ENCODE measurements at regions not wholly inside any gene's neighbourhood (a gene's known extent, or its start where the extent isn't known, plus 50 kb on each side); places are given as distances from the start of the nearest gene placed in this dataset.

DNA sequence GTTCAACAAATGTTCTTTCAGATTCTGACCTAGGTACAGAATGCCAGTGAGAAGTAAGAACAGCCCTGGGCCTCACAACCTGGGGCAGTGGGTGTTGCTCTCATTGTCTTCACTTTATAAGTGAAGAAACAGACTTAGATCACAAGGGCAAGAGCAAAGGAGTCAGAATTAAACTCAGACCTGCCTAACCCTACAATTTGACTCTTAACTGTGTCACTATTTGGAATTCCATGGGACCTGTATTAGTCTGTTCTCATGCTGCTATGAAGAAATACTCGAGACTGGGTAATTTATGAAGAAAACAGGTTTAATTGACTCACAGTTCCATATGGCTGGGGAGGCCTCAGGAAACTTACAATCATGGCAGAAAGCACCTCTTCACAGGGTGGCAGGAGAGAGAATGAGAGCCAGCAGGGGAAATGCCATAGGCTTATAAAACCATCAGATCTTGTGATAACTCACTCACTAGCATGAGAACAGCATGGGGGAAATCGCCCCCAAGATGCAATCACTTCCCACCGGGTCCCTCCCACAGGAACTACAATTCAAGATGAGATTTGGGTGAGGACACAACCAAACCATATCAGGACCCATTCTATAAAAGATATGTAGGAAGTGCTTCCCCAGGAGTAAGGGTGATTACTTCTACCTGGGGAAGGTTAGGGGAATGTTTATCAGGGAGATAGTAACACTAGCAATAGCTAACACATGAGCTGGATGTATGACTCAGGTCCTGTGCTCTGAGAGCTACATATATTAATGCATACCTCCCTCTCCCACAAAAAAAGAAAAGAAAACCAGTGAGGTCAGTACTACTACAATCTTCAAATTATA, 270.1 kb downstream of the SOX9 start:
- no peak for DNase-seq (ENCODE audit: low spot score)

DNA sequence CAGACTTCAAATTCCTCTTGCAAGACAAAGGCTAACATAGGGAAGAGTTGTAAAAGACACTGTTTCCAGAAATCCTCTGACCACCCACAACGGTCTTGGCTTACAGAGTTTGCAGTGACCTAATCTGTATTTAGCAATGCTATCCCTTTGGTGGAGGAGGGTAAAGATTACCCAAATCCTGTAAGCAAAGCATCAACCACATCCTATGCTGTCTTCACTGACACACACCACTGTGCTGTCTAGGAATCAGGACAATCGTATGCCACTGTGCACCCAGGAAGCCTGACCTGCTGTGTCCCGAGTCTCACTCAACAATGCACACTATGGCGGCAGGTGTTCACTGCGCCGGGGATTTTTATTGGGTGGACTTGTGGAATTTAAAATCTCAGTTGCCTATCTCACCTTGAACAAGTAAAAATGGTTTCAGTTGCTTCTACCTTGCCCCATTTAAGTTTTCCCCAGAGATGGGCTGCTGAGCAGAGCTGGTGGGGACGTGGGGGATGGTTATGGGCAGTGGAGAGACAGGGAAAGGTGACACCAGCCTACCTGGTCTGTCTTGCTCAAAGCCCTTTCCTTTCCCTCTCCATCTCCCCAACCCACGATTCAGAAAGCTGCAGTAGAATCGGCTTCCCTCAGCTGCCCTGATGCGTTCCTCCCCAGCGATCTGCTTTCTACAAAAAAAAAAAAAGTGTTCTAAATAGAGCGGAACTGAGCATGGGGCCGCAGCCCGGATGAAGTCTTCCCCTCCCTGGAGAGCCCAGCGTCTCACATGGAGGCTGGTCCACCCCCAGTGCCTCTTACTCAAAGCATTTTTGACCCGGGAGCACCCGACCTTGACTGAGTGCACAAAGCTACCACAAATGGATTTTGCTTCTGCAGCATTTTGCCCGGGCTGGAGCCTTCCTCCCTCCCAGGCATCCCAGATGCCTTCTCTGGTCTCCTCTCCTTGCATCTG, 271.5 kb downstream of the SOX9 start:
- peak; percentile 68 for DNase-seq (ENCODE audit: low spot score)

DNA sequence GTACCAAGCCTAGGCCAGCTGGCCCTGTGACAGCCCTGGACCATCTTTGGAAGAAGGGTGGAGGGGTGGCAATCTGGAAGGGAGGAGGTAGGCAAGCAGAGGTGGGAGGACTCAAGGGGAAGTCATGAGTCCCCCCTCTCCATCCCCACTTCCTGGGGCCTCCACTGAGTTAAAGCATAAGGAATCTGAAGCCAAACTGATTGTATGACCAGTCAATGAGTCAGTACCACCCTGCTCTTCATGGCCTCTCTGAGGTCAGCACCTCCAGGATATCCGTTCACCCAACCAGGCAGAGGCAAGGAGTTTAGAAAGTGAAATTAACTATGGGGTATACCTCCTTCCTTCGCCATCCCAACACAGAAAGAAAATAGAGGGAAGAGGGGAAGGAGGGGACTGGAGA, 272.7 kb downstream of the SOX9 start:
- DNase-seq (ENCODE audit: low spot score) = peak; percentile 72

DNA sequence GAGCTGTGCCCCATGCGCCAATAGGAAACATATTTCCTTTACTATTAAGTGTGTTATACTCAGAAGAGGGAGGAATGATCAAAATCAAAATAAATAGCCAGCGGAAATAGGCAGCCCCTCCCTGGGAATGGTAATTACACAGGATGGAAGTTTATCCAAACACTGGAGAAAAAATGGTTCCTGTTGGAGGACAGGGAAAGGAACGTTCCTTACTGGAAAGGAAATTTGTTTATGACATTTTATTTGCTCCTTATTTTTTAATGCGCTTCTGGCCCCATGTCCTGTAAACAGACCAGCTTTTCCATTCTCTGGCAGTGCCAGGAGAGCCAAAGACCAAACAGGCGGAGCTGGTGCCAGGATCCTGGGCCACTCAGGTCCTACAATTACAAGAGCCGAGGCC, 273.7 kb downstream of the SOX9 start:
- DNase-seq (ENCODE audit: low spot score) = no peak

DNA sequence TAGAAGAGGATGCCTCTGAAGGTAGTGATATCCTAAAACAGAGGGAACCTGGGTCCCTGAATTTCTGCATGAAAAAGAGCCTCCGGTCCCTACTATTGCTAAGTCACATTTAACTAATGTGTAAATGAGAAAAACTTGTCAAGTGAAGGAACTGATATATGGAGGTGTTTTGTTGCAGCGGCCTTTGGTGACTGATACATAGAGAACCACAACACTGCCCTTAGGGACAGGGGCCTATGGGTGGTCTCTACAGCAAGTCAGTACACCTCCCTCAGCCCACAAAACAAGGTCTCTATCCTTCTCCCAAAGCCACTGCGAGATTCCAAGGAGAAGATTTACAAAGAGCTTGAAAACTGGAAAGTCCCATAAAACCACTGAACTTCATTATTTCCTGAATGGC, 275.3 kb downstream of the SOX9 start:
- no peak for DNase-seq (ENCODE audit: low spot score)

DNA sequence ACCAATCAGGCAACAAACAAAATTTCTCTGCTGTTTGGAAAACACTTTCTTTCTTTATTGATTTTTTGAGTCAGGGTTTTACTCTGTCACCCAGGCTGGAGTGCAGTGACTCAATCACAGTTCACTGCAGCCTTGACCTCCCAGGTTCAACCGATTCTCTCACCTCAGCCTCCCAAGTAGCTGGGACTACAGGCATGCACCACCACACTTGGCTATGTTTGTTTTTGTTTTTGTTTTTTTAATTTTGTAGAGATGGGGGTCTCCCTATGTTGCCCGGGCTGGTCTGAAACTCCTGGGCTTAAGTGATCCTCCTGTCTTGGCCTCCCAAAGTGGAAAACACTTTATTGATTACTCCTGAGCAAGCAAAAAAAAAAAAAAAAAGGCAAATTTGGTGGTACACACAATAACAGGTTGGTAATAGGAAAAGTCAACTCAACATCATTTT, 276.4 kb downstream of the SOX9 start:
- DNase-seq (ENCODE audit: low spot score) = no peak

DNA sequence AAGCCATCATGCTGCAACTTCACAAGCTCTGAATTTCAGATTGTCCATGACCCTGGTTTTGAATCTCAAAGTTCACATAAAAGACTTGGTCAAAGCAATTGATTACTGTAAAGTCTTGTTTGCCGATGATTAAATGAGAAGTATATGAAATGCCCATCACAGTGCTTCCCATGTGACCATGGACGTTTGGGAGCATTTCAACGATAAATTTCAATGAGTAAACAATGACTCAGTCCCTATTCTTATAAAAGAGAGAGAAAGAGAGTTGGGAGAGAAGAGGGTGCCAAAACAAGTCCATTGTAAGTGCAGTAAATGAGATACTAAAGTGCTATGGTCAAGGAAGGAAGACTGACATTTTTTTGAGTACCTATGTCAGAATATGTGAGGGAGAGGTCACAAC, 276.9 kb downstream of the SOX9 start:
- DNase-seq (ENCODE audit: low spot score) = no peak

DNA sequence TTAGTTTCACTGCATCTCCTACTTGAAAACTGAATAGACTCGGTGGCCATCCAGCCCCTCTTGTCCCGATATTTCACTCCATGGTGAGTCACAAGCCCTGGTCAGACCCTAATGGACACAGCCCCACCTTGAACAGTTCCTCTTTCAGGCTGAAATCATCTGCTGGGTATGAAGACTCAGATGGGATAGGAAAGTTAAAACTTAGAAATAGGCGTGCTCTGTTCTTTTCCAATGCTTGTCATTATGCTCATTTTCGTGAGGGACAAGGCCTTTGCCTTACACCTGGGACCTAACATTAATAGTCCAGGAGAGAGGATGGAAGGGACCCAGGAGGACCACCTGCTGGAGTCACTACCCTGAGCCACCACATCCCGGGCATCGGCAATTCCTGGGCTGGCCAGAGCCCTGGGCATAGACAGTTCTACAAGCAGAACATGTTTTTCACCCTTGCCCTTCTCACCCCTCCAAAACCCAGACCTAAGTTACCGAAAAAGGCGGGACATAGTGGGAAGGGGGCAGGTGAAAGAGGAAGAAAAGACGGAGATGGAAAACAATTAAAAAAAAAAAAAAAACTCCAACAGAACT, 278.3 kb downstream of the SOX9 start:
- no peak for DNase-seq (ENCODE audit: low spot score)

DNA sequence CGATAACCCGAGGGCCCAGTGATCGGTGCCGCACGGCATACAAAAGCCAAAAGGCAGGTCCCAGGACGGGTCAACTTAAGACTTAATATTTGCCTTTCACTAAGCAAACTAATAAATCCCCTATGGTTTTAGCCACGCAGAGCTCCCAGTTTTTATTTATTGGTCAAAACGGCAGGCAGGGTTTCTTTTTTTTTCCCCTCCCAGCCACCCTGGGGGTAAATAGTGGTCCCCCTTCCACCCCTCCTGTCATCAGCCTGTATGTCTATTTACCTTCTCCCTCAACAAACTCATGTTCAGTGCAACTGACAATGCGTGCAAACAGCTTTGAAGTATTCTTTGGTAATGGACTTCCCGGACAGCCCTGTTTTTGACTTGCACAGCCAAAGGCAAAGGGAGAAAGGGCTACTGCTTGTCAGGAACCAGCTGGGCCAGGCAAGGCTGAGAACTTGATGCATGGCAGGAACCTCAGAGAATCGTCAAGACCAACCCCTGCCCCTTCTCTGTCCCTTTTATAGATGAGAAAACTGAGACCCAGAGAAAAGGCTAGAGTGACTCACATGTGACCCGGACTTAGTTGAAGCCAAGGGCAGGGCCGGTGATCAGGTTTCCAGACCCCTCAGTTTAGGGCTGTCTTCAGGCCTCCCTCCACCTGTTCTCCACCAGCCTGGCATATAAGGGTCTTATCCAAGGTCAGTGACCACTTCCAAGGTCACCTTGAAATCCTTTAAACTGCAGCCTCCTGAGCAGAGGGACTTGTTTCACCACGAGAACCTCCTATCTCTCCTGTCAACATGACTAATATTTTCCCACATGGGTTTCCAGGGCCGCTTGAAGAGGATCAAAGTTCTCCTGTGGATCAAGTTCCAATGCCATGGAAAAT, 279.0 kb downstream of the SOX9 start:
- no peak for DNase-seq (ENCODE audit: low spot score)

DNA sequence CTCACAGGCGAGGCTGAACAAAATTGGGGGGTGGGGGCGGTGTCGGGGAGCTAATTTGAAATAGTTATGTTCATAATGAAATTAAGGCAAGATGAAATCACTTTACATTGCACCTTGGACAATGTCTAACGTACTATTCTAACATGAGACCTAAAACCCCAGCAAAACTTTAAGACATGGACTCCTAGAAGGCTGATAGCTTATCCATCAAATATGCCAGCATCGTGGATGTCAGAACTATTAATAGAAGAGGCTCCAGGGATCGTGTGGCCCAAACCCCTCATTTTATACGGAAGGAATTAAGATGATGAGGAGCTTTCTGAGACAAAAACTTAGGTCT, 279.6 kb downstream of the SOX9 start:
- no peak for DNase-seq (ENCODE audit: low spot score)

DNA sequence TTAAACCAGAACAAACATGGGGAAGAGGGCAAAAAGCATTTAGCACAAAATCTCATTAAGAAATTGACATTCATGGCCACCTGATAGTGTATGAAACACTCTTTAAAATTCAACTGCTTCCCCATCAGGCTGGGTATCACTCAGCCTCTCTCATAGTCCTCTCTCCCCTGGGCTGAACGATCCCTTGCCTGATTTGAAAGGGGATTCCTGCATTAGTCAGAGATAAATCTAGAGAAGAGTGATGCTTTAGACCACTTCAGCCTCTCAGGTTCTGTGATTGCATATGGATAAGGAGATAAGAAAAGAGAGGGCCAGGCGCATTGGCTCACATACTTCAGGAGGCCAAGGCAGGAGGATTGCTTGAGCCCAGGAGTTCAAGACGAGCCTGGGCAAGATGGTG, 280.0 kb downstream of the SOX9 start:
- DNase-seq (ENCODE audit: low spot score) = no peak

DNA sequence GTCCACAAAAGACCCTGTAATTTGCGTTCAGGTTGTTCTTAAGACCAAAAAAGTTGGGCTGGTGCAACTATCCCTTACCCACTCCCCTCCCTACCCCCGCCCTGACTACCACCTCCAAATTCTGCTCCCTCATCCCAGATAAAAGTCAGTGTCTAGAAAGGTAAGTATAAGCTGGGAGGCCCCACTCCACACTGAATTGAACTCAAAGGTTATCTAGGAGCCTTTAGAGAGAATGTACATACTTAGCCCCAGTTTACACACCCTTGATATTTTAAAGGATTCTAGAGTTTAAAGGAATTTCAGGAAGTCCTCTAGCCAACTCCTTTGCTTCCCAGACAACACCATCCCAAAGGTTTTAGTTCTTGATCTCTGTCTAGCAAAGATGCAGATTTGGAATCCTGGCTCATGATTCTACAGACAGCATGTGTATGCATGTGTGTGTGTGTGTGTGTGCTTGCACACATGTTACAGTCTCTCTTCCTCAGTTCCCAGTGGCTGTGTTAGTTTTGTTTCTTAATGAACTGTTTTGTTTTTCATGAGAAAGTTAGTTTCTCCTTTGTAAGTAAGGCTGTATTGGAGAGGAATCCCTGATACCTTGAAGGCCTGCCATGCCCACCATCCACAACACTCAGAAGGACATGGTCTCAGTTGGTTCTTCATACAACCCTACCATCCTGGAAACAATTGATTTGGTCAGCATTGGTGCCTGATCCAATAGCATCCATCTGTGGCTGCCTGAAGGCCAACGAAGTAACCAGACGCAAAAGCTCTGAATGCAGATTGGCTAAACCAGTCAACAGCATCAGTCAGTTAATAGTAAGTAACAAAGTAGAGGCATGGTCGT, 281.3 kb downstream of the SOX9 start:
- no peak for DNase-seq (ENCODE audit: low spot score)

DNA sequence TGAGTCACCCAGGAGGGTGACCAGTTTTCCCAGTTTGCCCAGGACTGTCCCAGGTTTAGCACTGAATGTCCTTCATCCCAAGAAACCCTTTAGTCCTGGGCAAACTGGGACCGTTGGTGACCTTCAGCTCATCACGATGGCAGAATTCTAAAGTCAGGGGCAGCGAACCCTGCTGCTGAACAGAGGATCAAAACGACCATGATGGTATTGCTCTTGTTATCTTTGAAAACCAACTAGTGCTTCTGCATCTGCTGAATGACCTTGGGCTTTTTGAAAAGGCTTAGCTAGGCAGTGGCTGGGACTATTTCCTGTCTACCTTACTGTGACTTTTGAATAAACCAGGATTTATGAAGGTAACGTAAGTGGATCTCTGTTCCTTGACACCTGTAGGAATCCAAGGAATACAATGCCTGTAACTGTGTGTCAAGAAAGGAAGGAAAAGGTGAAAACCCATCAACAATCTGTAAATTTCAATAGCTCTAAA, 281.9 kb downstream of the SOX9 start:
- no peak for DNase-seq (ENCODE audit: low spot score)

DNA sequence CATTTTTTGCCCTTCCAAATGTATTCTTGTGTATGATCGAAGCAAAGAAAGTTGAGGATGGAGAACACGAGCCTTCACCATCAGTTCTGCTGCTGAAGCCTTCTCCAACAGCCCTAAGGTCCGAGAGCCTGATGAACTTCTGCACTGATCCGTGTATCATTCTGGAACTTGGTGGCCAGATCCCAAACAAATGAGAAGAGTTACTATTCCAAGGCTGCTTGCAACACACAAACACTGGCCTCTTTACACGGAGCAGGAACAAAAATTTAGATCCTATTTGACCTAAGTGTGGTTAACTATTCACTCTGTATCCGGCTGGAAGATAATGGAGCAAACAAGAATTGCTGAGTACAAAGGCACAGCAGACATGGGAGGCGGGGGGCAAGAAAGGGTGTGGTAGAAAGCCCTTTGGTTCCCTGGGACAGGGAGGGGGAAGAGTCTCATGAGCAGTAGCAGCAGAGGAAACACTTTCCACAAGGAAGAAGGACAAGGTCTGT, 282.9 kb downstream of the SOX9 start:
- DNase-seq (ENCODE audit: low spot score) = no peak

DNA sequence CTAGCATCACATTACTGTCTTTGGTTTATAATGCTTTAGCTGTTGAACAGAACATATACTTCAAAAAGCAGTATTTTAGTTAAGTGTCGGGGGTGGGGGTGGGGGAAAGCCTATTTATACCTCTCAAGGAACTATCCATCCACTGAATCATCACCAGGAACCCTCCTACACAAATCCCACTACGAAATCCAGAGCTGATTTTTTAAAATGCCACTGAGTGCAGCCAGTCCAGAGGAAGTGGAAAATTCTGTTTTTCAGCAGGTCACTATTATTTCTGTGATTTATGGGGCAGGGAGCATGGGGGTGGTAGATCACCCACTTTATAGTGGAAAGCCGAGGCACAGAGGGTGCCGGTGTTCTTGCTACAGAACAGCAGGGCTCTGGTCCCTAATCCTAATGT, 284.1 kb downstream of the SOX9 start:
- no peak for DNase-seq (ENCODE audit: low spot score)

DNA sequence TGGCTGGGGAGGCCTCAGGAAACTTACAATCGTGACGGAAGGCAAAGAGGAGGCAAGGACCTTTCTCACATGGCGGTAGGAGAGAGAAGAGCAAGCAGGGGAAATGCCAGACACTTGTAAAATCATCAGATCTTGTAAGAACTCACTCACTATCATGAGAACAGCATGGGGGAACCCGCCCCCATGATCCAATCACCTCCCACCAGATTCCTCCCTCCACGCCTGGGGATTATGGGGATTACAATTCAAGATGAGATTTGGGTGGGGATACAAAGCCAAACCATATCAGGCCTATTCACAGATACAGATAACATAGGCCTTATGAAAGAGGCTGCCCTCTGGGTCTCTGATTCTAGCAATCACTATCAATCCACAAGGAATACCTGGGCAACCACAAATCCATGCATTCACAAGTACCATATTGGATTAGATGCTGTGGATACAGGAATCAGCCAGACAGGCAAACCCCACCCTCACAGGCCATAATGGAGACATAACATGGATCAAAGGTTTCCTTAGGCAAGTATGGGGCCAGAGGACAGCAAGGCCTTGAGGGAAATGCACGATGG, 284.9 kb downstream of the SOX9 start:
- no peak for DNase-seq (ENCODE audit: low spot score)

DNA sequence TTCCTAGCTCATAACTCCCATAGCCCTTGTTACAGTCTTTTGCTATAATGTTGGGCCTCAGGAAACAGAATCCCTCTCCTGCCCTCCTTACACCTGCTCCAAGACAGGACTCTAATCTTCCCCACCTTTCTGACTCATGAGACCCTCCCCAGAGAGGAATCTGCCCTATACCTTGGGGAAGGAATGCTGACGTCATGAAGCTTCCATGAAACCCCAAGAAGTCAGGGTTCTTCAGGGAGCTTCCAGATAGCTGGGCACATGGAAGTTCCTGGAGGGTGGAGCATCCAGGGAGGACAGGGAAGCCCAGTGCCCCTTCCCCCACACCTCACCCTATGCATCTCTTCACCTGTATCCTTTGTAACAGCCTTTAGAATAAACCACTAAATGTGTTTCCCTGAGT, 285.7 kb downstream of the SOX9 start:
- no peak for DNase-seq (ENCODE audit: low spot score)

DNA sequence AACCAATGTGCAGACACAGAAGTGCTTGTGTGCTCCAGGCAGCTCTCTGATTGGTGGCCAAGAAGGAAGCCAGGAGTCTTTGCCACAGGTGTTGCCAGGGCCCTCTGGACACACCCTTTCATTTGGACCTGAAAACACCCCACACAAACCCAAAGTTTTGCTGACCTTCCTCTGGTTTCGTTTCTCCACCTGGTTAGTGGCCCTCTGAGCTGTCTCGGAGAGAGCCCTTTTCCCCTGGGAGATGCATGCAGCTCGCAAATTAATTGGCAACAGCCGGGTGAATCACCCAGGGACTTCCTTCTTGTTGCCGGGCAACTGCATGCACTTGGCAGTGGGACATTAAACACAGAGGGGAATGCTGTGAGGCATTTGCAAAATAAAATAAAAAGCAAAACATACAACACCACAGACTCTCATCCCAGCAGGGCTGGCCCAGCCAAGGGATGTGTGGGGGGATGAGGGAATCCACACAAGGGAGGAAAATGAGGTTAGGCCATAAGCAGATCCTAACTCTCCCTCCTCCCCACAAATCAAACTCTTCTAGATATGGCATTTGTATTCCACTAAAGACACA, 286.6 kb downstream of the SOX9 start:
- peak; percentile 96 for DNase-seq (ENCODE audit: low spot score)

DNA sequence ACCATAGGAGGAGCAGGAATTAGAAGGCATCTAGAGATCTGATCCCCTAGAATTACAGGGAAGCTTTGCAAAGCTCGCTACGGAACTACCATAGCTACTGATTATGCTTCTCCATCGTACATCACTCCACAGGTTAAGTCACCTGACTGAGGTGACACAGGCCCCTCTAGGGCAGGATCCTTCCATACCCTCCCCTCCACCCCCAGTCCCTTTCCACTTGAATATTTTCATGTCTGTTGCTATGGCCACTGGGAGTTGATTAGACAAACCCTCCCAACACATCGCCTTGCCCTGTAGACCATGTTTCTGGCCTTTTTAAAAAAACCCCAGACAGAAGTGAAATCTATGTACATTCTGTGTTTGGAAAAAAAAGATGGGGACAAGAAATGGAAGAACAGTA, 287.1 kb downstream of the SOX9 start:
- no peak for DNase-seq (ENCODE audit: low spot score)

DNA sequence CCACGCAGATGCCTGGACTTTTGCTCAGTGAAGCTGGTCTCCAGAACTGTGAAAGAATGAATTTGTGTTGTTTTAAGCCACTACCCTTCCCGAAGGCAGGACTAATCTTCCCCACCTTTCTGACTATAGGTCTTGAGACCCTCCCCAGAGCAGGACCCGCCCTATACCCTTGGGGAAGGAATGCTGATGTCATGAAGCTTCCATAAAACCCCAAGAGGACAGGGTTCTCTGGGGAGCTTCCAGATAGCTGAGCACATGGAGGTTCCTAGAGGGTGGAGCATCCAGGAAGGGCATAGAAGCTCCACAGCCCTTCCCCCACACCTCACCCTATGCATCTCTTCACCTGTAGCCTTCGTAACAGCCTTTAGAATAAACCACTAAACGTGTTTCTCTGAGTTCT, 287.8 kb downstream of the SOX9 start:
- DNase-seq (ENCODE audit: low spot score) = no peak

Data from AG08396 (cell line).